T-helper 2 cell treated with Interferon-gamma antibody and Interleukin-4, amounts not matched to agents 100 ng/mL and 5 ng/mL, for 36 hours (primary cell): ENCODE measurements at regions not wholly inside any gene's neighbourhood (a gene's known extent, or its start where the extent isn't known, plus 50 kb on each side); places are given as distances from the start of the nearest gene placed in this dataset.

Experiments used
- intact Hi-C: fragments of 100-400 bp; cut with micrococcal nuclease; formaldehyde crosslinking; loops from one replicate; pipeline ENCODE4 v1.15.1; 2023

DNA sequence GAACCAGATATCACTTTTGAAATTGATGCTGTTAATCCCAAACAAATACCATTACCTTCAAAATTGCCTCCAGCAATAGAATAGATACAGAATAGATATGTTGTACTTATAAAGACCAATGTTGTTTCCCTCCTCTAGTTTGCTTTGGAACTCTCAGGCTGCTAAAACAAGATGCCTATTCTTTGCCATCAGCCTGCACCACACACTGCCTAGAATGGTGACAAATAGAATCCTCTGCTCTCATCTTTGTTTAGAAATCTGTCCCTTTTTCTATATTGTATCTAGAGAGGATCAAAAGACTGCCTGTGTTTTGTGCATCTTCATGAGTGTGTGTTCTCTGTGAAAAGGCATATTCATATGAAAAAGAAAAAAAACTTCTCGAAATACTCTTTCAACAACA is 349.2 kb upstream of the CCDC54 start:
- intact Hi-C loops, result no loop called here

DNA sequence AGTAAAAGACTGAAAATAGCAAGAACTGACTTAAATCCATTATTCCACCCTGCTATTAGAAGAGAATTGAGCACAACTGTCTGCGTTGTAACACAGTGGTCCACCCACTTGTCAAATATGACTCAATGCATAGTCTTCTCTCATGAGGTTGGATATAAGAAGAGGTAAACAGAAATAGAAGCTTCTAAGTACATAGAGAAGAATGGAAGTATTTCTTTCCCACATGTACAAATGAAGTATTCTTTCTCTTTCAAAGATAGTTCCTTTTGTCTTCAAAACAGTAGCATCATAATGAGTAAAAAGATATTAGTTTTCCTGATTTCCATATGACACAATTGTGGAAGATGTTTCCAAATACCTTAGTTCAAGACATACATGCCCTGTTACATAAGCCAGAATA is 348.6 kb upstream of the CCDC54 start:
- intact Hi-C loops, result no loop called here

DNA sequence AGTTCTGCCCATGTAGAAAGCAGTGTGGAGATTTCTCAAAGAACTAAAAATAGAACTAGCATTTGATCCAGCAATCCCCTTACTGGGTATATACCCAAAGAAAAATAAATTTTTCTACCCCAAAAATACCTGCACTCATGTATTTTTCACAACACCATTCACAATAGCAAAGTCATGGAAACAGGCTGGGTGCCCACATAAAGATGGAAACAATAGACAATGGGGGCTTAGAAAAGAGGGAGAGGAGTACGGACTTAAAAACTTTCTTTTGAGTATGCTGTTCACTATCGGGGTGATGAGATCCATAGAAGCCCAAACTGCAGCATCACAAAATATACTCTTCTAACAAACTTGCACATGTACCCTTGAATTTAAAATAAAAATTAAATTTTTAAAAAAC is 345.1 kb upstream of the CCDC54 start:
- intact Hi-C loops, result no loop called here

DNA sequence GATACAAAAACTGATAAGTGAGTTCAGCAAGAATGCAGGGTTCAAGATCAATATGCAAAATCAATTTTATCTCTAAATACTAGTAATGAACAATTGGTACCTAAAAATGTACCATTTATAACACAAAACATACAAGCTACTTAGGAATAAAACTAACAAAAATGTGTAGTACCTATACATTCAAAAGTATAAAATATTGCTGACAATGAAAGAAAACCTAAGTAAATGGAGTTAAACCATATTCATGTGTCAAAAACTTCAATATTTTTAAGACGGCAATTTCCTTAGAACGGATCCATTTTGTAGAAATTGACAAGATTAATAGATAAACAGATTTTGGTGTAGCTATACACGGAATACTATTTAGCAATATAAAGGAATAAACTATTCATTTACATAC is 343.1 kb upstream of the CCDC54 start:
- intact Hi-C loops, result no loop called here

DNA sequence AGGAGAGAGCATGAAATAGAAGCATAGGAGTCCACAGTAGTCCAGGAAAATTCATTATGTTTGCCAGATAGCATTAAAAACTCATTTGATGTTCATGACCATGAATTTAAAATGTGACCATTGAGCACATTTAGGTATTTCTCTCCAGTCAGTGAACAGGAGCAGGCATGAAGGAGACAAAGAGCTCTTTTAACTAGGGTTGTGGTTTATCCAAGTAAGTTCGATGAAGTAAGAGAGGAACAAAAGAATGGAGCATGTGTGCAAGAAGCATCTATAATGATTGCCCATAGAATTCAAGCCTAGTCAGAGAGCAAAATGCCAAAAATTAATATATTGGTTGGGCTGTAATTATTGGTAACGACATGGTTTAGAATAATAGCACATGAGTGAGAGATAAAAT is 342.1 kb upstream of the CCDC54 start:
- intact Hi-C loops, result no loop called here

DNA sequence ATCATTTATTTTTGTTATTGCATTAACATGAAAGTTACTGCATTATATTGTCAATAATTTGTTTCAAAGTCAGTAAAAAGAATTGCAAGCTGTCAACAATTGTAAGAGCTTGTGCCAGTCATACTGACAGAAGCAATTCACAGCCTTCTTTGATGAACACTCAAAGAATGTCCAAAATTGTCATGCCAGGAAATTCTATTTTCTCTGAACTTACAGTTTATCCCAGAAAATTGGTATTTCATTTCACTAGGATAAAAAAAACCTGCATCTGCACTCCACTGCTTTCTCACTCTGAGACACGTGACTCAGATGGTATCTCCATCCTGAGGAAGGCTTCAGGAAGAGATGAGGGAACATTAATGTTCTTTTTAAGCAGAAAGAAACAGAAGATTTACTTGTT is 332.6 kb upstream of the CCDC54 start:
- intact Hi-C loops, result no loop called here

DNA sequence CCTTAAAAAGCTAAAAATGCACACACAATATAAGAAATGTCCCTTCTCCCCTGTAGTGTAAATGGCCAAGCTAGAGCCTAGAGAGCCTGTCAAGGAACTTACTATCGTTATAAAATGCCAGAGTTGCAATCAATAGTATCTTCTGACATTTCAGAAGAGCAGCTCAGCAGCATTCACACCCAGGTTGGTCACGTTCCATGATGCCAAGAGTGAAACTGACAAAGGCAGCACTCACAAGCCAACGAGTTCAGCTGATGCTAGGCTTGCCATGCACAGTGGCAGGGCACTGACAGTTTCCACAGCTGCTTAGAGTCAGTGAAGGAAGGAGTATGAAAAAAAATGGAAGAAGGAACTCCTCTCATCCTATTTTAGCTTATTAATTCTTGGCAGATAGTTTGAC is 331.4 kb upstream of the CCDC54 start:
- intact Hi-C loops, result no loop called here

DNA sequence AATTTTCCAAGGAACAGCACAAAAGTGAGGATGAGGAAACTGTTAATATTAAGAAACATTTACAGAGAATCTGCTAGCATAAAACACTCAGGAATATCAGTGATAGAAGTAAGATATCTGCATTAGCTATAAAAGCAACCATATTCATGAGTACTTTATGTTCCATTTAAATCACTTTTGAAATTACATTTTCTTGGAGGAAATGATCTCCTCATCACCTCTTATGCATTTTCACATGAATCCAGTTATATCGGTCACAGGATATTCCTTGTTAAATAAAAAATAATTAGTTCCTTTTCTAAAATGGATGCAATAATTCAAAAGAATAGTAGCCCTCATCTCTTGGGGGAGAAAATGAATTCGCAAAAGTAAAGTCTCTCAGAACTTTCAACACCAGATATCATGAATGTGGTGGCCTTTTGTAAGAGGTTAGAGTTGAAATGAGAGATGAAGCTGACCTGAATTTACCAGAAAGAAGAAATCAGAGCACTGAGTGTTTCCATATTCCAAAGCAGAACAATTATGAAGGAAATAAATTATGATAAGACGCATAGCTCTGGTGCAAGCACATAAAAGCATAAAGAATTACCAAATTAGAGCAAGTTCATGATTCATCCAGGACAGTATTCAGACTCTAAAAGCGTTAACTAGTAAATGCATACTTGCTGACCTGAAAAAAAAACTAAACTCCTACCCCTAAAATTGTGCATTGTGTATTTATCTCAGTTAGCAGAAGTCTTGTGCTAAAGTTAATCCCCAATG is 321.9 kb upstream of the CCDC54 start:
- intact Hi-C loops, result no loop called here

DNA sequence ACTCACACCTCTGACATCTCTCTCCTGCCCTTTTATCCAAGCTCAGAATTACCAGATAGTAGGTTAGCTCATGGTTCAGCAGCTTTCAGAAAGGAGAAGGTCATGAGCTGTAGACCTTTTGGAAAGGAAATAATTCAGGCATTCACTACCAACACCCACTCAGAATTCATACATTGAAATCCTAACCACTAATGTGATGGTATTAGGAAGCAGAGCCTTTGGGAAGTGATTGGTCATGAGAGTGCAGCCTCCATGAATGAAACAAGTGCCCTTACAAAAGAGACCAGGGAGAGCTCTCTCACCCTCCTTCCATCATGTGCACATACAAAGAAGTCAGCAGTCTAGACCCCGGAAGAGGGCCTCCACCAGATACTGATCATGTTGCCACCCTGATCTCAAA is 315.8 kb upstream of the CCDC54 start:
- intact Hi-C loops, result loop anchor here (10.0 kb wide), 1 partner anchor 1377 kb away; no protein-coding TSS in a partner anchor

DNA sequence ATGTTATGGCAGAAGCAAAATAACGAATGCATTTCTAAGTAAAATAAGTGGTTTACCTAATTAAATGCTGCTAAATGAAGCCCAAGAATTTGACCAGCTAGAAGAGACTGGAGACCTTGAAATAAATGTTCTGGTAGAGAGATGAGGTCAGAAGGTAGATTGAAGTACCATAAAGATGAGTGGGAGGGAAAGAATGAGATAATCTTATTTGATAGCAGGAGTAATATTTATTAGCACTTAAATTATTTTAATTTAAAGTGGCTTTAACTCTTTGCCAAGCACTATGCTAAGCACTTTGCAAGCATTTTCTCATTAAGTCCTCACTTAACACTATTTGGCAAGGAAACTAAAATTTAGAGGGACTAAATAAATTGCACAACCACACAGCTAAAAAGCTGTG is 314.9 kb upstream of the CCDC54 start:
- intact Hi-C loops, result loop anchor here (10.0 kb wide), 1 partner anchor 1378 kb away; no protein-coding TSS in a partner anchor

DNA sequence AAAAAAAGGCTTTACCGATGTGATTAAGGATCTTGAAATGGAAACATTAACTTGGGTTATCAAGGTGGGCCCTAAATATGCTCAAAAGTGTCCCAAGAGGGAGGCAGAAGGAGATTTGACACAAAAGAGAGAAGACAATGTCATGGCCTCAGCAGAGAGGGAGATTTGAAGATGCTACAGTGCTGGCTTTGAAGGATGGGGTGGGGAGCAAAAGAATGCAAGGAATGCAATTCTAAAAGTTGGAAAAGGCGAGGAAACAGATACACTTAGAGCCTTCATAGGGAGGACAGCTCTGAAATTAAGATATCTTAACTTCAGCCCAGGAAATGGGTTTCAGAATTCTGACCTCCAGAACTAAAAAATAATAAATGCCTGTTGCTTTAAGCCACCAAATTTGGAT is 314.5 kb upstream of the CCDC54 start:
- intact Hi-C loops, result loop anchor here (10.0 kb wide), 1 partner anchor 1378 kb away; no protein-coding TSS in a partner anchor

DNA sequence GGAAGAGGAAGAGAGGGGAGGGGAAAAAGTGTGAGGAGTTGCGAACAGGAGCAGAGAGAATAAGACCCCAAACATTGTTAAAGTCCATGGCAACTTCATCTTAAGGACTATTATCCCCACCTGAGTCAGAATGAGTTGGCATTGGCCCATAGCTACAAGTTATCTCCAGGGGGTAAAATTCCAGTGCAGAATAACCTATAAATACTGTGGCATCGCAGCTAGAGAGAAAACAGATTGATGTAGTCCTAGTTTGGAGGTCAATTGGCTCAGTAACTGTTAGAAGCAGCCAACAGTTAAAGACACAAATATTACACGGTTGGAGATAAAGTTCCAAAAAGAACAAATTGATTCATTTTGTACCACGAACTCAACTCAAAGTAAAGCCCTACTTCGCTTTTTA is 313.9 kb upstream of the CCDC54 start:
- intact Hi-C loops, result loop anchor here (10.0 kb wide), 1 partner anchor 1379 kb away; no protein-coding TSS in a partner anchor

DNA sequence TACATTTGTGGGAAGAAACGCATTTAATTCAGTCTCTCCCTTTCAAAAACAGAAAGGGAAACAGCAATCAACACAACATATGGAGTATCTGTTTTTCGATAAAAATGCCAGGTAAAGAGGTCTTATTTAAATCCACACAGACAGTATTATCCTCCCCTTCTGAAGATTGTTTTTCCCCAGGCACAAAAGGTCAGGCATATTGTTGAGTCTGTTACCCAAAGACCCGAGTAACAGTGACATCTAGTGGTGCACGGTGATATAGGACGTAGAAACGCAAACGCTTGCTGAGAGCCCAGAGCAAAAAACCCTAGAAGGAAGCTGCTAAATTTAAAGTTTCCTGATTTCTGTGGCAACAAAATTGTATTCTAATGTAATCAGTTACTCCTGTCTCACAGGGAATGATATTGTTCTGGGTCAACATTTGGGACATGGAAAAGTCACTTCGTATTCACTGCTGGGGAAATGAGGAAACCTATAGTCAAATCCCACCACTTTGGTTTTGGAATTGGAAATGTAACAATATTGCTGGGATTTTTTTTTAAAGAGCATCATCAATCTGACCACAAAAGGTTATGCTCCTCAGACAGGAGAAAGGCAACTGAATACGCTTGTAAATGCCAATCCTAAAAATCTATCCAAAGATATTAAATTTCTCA is 312.7 kb upstream of the CCDC54 start:
- intact Hi-C loops, result loop anchor here (1.0 to 10.0 kb wide), 2 partner anchors 240 to 1380 kb away; no protein-coding TSS in a partner anchor

DNA sequence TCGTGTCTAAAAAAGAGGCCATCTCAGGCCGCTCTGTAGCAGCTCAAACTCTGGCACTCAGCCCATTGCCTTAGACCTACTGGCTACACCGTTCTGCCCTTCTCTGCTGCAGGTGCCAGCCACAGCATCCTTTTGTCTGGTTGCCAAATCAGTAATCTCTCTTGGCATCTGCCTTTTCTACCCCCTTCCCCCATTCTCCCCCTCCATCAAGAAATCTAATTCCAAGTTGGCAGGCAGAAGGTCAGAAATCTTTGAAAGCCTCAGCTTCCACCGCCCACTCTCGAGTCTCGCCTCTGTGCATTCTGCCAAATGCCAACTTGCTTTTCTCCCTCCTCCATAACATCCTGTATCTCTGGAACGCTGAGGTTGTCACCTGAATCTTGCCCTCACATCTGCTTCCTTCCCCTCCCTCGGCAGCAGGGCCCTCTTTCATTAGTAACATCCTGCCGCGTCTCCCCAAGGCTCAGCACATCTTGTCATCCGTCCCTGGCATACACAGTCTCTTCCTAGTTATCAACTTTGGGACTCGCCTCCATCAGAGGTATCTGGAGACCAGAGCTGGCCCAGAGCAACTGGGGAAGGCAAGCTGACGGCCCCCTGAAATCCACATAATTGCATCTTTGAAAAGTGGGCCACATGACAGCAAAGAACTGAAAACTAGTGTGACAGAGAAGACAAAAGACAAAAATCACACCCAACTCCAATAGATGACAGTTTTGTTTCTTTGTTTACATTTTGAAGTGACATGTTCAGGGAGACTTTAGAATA is 312.0 kb upstream of the CCDC54 start:
- intact Hi-C loops, result loop anchor here (10.0 kb wide), 1 partner anchor 1380 kb away; no protein-coding TSS in a partner anchor

DNA sequence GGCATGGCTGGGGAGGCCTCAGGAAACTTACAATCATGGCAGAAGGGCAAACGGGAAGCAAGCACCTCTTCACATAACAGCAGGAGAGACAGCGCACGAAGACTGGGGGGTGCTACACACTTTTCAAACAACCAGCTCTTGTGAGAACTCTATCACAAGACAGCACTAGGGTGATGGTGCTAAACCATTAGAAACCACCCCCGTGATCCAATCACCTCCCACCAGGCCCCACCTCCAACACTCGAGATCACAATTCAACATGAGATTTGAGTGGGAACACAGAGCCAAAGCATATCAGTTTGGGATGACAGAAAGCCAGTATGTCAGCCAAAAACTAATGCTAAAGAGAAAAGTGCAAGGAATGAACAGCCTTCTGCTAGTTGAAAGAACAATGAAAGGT is 309.8 kb upstream of the CCDC54 start:
- intact Hi-C loops, result loop anchor here (10.0 kb wide), 1 partner anchor 1383 kb away; no protein-coding TSS in a partner anchor

DNA sequence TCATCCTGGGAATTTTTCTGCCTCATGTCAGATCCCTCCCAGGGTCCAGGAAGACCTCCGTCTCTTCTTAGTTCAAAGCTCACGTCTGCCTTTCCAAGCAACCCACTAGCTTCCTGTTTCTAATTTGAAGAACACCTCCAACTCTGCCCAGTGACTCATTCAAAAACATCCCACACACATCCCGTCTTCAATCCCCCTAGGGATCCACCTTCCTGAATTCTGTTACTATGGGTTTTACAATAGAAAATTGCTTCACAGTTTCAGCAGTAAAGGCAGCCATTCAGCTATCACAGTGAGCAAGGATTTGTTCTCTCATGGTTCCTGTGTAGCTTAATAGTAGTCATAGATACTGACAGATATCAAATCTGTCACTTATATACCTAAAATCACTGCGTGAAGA is 308.3 kb upstream of the CCDC54 start:
- intact Hi-C loops, result loop anchor here (10.0 kb wide), 1 partner anchor 1384 kb away; no protein-coding TSS in a partner anchor

DNA sequence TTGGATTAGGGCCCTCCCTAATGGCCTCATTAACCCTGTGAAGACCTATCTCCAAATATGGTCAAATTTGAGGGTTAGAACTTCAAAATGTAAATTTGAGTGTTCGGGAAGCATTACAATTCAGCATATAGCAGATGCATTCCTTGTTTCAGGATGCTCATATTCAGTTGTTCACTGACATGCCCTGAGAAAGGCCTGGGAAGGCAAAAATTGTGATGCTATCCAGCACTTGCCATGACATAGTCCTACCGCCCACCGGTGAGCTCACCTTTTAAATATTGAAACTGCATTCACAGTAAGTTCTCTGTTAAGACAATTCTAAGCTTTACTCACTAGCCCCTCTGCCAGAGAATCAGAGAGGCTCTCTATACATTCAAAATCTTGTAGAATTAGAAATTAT is 300.3 kb upstream of the CCDC54 start:
- intact Hi-C loops, result no loop called here

DNA sequence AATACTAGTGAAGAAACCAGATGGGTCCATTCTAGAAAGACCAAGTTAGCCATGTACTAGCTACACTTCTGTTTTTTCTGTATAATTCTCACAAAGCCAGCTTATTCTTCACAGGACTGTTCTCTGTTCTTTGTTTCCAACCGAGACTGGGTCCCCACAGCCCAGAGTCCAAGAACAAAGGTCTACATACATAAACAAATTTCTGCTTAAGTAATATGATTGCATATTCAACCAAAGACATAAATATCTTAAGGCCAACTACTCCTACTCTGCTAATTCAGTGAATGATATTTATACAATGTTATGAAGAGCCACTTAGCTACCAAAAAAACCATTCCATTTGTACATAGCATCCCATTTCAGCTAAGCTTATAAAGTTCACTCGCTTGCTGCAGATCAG is 299.8 kb upstream of the CCDC54 start:
- intact Hi-C loops, result no loop called here

DNA sequence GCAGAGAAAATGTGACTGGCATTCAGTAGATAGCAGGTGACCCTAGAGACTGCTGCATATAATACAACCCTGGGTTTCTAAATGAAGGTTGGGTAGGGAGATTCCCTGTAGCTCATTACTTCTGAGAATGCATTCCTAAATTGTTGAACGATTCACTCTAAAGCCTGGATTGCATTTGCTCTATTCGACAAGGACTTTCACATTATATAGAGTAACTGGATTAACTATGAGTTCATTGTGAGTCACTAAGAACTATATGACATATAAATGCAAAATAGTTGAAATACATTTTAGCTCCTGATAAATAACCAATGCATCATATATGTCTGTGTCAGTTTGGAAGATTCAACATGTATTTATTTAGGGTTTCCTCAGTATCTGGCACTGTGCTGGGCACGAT is 294.7 kb upstream of the CCDC54 start:
- intact Hi-C loops, result no loop called here

DNA sequence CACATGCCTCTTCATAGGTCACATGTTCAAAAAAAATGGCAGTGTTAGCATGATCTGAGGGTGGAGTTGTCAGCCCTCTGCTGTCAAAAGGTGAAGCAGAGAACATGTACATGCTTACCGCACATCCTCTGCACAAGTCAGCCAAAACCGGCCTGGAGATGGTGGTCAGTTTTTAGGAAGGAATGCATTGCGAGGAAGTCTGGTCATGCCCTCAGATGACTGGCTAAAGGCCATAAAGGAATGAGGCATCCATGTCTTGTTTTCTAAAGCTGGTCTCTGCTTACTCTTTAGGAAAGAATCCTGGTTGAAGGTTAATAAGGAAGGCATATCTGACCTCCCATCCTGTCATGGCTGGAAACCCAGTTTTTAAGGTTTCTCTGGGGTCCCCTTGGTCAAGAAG is 292.0 kb upstream of the CCDC54 start:
- intact Hi-C loops, result no loop called here

DNA sequence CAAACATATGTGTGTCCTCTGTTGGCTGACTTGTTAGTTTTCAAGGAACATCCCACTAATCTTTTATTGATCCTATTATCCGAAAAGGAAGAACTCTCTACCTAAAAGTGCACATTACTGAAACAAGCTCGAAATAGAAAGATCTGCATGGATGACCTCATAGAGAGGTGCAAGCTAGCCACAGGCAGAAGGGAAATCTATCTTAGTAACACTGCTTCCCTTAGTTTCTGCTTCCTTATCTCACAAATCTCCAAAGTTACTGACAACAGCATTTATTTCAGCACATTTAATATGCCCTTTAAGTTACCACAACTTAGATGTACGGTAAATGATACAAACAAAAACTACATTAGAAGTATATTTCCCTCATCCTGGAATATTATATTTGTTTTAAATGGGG is 285.1 kb upstream of the CCDC54 start:
- intact Hi-C loops, result no loop called here

DNA sequence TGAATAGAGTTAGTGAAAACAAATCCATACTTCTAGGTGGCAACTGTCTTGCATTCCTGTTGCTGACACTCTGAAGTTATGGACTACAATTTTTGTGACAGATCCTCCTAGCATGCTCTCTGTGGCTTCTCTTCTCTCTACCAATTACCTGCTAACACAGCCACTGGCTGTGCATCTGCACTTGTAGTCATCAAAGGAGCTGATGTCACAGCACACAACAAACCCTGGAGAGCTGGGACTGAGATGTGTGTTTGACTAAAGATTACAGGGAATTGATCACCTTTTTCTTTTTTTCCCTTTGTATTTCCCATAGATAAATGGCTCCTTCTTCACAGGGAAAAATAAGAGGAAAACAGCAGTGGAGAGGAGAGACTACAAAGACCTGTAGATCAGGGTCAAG is 278.4 kb upstream of the CCDC54 start:
- intact Hi-C loops, result no loop called here
